A673 (cell line): ENCODE measurements at regions not wholly inside any gene's neighbourhood (a gene's known extent, or its start where the extent isn't known, plus 50 kb on each side); places are given as distances from the start of the nearest gene placed in this dataset.

ENCODE experiments used
- BruUV-seq: library from RNA; stranded (reverse); fragments of 400-500 nt; replicated peaks from 2 replicates; lab custom pipeline; 2021; lab: Mats Ljungman, UMichigan
- CTCF ChIA-PET: fragments of 300-600 bp; sonication (Branson Sonifier 250); formaldehyde crosslinking; loops from one replicate; lab custom pipeline; 2022; ENCODE audit warnings: antibody characterized with exemption; lab: Charles Lee
- POLR2A ChIA-PET: fragments of 300-600 bp; sonication (Branson Sonifier 250); formaldehyde crosslinking; loops from one replicate; lab custom pipeline; 2022; ENCODE audit warnings: antibody characterized with exemption; ENCODE audit not compliant: low non-redundant PET; lab: Charles Lee
- DNase-seq: peaks from one replicate; pipeline ENCODE4 v3.0.0-alpha.2; 2015; ENCODE audit warnings: low spot score
- H3K27ac ChIP-seq: fragments of 200-600 bp; sonication (generic); 2 replicates; pipeline ENCODE4 v1.5.1; 2016; ENCODE audit warnings: mixed run types, low read depth, mild to moderate bottlenecking, mixed read lengths, antibody characterized with exemption, low read length; ENCODE audit not compliant: poor library complexity, severe bottlenecking
- H3K27me3 ChIP-seq: fragments of 200-600 bp; sonication (generic); replicated peaks from 2 replicates; pipeline ENCODE4 v1.6.1; 2017; ENCODE audit warnings: mixed run types, low read depth, mild to moderate bottlenecking, mixed read lengths, antibody characterized with exemption, low read length; ENCODE audit not compliant: insufficient read depth, poor library complexity
- H3K36me3 ChIP-seq: fragments of 200-600 bp; sonication (generic); 2 replicates; pipeline ENCODE4 v1.6.1; 2016; ENCODE audit warnings: mixed run types, mild to moderate bottlenecking, mixed read lengths, antibody characterized with exemption, low read length; ENCODE audit not compliant: insufficient read depth, poor library complexity, severe bottlenecking
- H3K4me1 ChIP-seq: fragments of 200-600 bp; sonication (generic); 2 replicates; pipeline ENCODE4 v1.6.1; 2017; ENCODE audit warnings: mixed run types, mild to moderate bottlenecking, mixed read lengths, antibody characterized with exemption, low read length; ENCODE audit not compliant: insufficient read depth, poor library complexity, severe bottlenecking
- H3K4me3 ChIP-seq: fragments of 200-600 bp; sonication (generic); 2 replicates; pipeline ENCODE4 v1.5.1; 2016; ENCODE audit warnings: low read depth, mixed run types, mild to moderate bottlenecking, mixed read lengths, low read length; ENCODE audit not compliant: poor library complexity, severe bottlenecking
- H3K9me3 ChIP-seq: fragments of 200-600 bp; sonication (generic); 2 replicates; pipeline ENCODE4 v1.6.1; 2016; ENCODE audit warnings: mixed run types, low read depth, mild to moderate bottlenecking, mixed read lengths, antibody characterized with exemption, low read length; ENCODE audit not compliant: poor library complexity, severe bottlenecking
- CTCF ChIP-seq: fragments of 300-800, 200-600 bp; sonication (generic); conservative IDR thresholded peaks from 2 replicates; pipeline ENCODE4 v1.5.1; 2017; ENCODE audit warnings: low read depth, mild to moderate bottlenecking, antibody characterized with exemption, low read length, moderate library complexity, mixed read lengths
- EZH2 ChIP-seq: fragments of 200-600 bp; sonication (generic); IDR thresholded peaks from 2 replicates; pipeline ENCODE4 v1.6.1; 2017; ENCODE audit warnings: borderline replicate concordance, low read depth, mild to moderate bottlenecking, mixed read lengths, antibody characterized with exemption, low read length; ENCODE audit not compliant: poor library complexity, severe bottlenecking
- intact Hi-C: fragments of 100-400 bp; cut with micrococcal nuclease; formaldehyde crosslinking; loops from one replicate; pipeline ENCODE4 v1.10.0; 2022; ENCODE audit not compliant: unreplicated experiment

DNA sequence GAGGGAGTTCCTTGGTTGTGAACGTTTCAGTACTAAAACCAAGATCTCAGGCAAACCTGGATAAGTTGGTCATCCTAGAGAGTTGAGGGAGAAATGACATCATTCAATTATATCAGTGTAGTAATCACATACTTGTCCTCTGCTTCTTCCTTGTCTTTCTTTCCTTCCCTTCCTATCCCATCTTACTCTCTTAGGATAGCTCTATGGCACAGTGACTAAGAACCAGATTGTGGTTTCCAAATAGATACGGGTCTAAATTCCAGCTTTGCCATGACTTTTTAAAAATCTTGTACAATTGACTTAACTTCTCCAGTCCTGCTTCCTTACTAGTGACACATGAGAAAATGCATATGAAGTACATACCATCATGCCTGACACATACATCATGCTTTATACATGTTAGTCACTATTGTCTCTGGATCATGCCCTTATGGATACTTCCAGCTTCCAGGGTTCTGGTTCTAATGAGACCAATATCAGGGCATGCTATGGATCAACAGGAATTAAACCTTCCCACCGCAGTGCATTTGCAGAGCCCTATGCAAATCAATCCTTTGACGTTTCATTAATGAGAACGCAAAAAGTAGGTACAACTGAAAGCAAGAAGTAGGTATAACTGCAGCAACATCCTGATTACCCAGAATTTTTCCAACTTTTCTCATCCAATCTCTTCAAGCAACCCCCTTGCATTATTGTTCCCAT lies 168.0 kb upstream of the KLF7 start:
- Histone ChIP-seq H3K27ac (no peak overlapping the region), H3K27me3 (no peaks in the 10 kb centered on the region), H3K4me3 (no peak overlapping the region), H3K9me3 (no peaks in the 10 kb centered on the region), H3K4me1 (peaks cover 16% of the 10 kb centered on the region), H3K36me3 (no peaks in the 10 kb centered on the region)
- POLR2A ChIA-PET = no interaction called here
- DNase-seq = no peak
- intact Hi-C loops = no loop called here
- no TSS peak for BruUV-seq
- TF ChIP-seq EZH2 (no peak), CTCF (no peak)
- CTCF ChIA-PET = interaction anchor here (0.6 kb wide), 1 partner anchor 69 kb away, joined by 4 read pairs; no protein-coding TSS in a partner anchor

- intact Hi-C loops = no loop called here
- ChIA-PET POLR2A (interaction anchor here (0.6 kb wide), 1 partner anchor 170 kb away, joined by 4 read pairs; no protein-coding TSS in a partner anchor), CTCF (interaction anchor here (0.6 to 1.0 kb wide), 2 partner anchors 70 to 139 kb away, joined by 3 to 4 read pairs; no protein-coding TSS in a partner anchor)
- DNase-seq = no peak
- Histone ChIP-seq H3K27me3 (no peaks in the 10 kb centered on the region), H3K4me3 (no peak overlapping the region), H3K27ac (peak overlapping the region; percentile 17), H3K9me3 (no peaks in the 10 kb centered on the region), H3K4me1 (peaks cover 16% of the 10 kb centered on the region), H3K36me3 (no peaks in the 10 kb centered on the region)
- BruUV-seq = no TSS peak
- no peak for TF ChIP-seq CTCF
These were observed 168.5 kb upstream of the KLF7 start for GRCh38 chr2:207334301-207334623.

GRCh38 chr2:207334624-207335371 lies 169.1 kb upstream of the KLF7 start:
- Histone ChIP-seq H3K27ac (peak overlapping the region; percentile 17), H3K4me3 (peak overlapping the region; percentile 8), H3K9me3 (no peaks in the 10 kb centered on the region), H3K27me3 (no peaks in the 10 kb centered on the region), H3K36me3 (no peaks in the 10 kb centered on the region), H3K4me1 (peaks cover 16% of the 10 kb centered on the region)
- no TSS peak for BruUV-seq
- POLR2A ChIA-PET = interaction anchor here (0.6 kb wide), 1 partner anchor 171 kb away, joined by 4 read pairs; no protein-coding TSS in a partner anchor
- intact Hi-C loops = no loop called here
- CTCF ChIA-PET = interaction anchor here (0.6 to 1.0 kb wide), 2 partner anchors 70 to 138 kb away, joined by 3 to 4 read pairs; no protein-coding TSS in a partner anchor
- DNase-seq = peak; percentile 67
- TF ChIP-seq CTCF = no peak
